H1 (cell line): ENCODE measurements at regions not wholly inside any gene's neighbourhood (a gene's known extent, or its start where the extent isn't known, plus 50 kb on each side); places are given as distances from the start of the nearest gene placed in this dataset.

Experiments used
- CTCF ChIA-PET: fragments of 300-600 bp; sonication (Branson Sonifier 250); formaldehyde crosslinking; loops from one replicate; lab custom pipeline; 2021; ENCODE audit not compliant: partially characterized antibody; lab: Charles Lee
- POLR2A ChIA-PET: fragments of 300-600 bp; sonication (Branson Sonifier 250); formaldehyde crosslinking; loops from one replicate; lab custom pipeline; 2021; ENCODE audit warnings: inconsistent platforms; ENCODE audit not compliant: partially characterized antibody; lab: Charles Lee
- DNase-seq, 2 experiments: peaks; one replicate each; pipeline versions ENCODE4 v3.0.0 to v3.0.0-alpha.2; 2010 to 2022; ENCODE audit warnings: low spot score in 2 of 2, low read depth in 1 of 2, mixed read lengths in 1 of 2
- FAIRE-seq: peaks from 2 replicates; lab custom pipeline; 2011; peaks lifted over from hg19 to GRCh38; lab: Jason Lieb, UNC
- H2AFZ ChIP-seq: 2 replicates; pipeline ENCODE4 v1.8.1; 2012; ENCODE audit warnings: low read length, inconsistent platforms
- H2AK5ac ChIP-seq: 2 replicates; pipeline ENCODE4 v1.6.1; 2013; ENCODE audit warnings: low read depth, low read length
- H2BK120ac ChIP-seq: replicated peaks from 2 replicates; pipeline ENCODE3; 2013; ENCODE audit warnings: low read depth, low read length, inconsistent platforms
- H2BK12ac ChIP-seq: 2 replicates; pipeline ENCODE4 v1.6.1; 2013; ENCODE audit warnings: low read depth, low read length
- H2BK15ac ChIP-seq: 2 replicates; pipeline ENCODE4 v1.6.1; 2013; ENCODE audit warnings: low read length
- H2BK20ac ChIP-seq: 2 replicates; pipeline ENCODE4 v1.6.1; 2013; ENCODE audit warnings: low read length
- H2BK5ac ChIP-seq: 2 replicates; pipeline ENCODE4 v1.6.1; 2013; ENCODE audit warnings: low read depth, low read length
- H3K14ac ChIP-seq: 2 replicates; pipeline ENCODE4 v1.6.1; 2013; ENCODE audit warnings: inconsistent platforms; ENCODE audit not compliant: insufficient read length
- H3K18ac ChIP-seq: 2 replicates; pipeline ENCODE4 v1.6.1; 2013; ENCODE audit warnings: low read length; ENCODE audit errors: extremely low read depth
- H3K23ac ChIP-seq: 2 replicates; pipeline ENCODE4 v1.6.1; 2013; ENCODE audit warnings: inconsistent platforms; ENCODE audit not compliant: insufficient read length
- H3K23me2 ChIP-seq: 2 replicates; pipeline ENCODE4 v1.6.1; 2013; ENCODE audit warnings: low read depth, low read length
- H3K27ac ChIP-seq: 2 replicates; pipeline ENCODE4 v1.6.1; 2011; ENCODE audit warnings: low read depth, low read length, inconsistent platforms
- H3K27me3 ChIP-seq, 4 experiments: replicated peaks in 1 of 4; 1 replicate in 1 of 4; 2 replicates in 3 of 4; pipeline versions ENCODE4 v1.6.1 to v1.8.1; 2011 to 2013; ENCODE audit warnings: low read length in 3 of 4, mild to moderate bottlenecking in 3 of 4, inconsistent platforms in 2 of 4, mixed read lengths in 2 of 4, moderate library complexity in 1 of 4; ENCODE audit not compliant: control insufficient read depth in 3 of 4, insufficient read depth in 3 of 4; ENCODE audit errors: extremely low read depth in 1 of 4
- H3K36me3 ChIP-seq, 4 experiments: 2 replicates each; pipeline versions ENCODE4 v1.6.1 to v1.8.1; 2011 to 2013; ENCODE audit warnings: mild to moderate bottlenecking in 4 of 4, low read length in 3 of 4, moderate library complexity in 2 of 4, control low read depth in 1 of 4, inconsistent platforms in 1 of 4; ENCODE audit not compliant: insufficient read depth in 4 of 4, control insufficient read depth in 2 of 4
- H3K4ac ChIP-seq: replicated peaks from 2 replicates; pipeline ENCODE3; 2013; ENCODE audit warnings: low read length, low read depth, mixed read lengths, inconsistent platforms; ENCODE audit not compliant: insufficient read length
- H3K4me1 ChIP-seq, 4 experiments: replicated peaks in 1 of 4; 1 replicate in 1 of 4; 2 replicates in 3 of 4; pipeline versions ENCODE4 v1.6.1 to v1.8.1; 2011 to 2013; ENCODE audit warnings: low read length in 3 of 4, inconsistent platforms in 2 of 4, mixed read lengths in 1 of 4; ENCODE audit not compliant: insufficient read depth in 4 of 4, control insufficient read depth in 3 of 4
- H3K4me2 ChIP-seq, 2 experiments: 2 replicates each; pipeline versions ENCODE4 v1.6.1 to v1.8.1; 2011 to 2013; ENCODE audit warnings: low read depth in 2 of 2, low read length in 2 of 2, control low read depth in 1 of 2, inconsistent platforms in 1 of 2, mild to moderate bottlenecking in 1 of 2; ENCODE audit not compliant: insufficient read depth in 1 of 2
- H3K4me3 ChIP-seq, 4 experiments: fragments of 200-600, 300-600 bp in 1 of 4; sonication (generic), shearing (Covaris generic), sonication (Bioruptor Twin) in 1 of 4; 2 replicates each; pipeline versions ENCODE4 v1.5.1 to v1.8.1; 2011 to 2016; ENCODE audit warnings: low read length in 4 of 4, low read depth in 3 of 4, control low read depth in 2 of 4, inconsistent platforms in 2 of 4, mild to moderate bottlenecking in 2 of 4, mixed read lengths in 1 of 4, moderate library complexity in 1 of 4; ENCODE audit not compliant: insufficient read depth in 2 of 4; ENCODE audit errors: extremely low read depth in 1 of 4
- H3K56ac ChIP-seq: replicated peaks from 2 replicates; pipeline ENCODE3; 2013; ENCODE audit warnings: low read depth, mild to moderate bottlenecking, mixed read lengths, low read length, inconsistent platforms; ENCODE audit not compliant: insufficient read length
- H3K79me1 ChIP-seq: 2 replicates; pipeline ENCODE4 v1.6.1; 2013; ENCODE audit warnings: low read depth, low read length, control low read depth
- H3K79me2 ChIP-seq, 2 experiments: 2 replicates each; pipeline versions ENCODE4 v1.6.1 to v1.8.1; 2012 to 2013; ENCODE audit warnings: low read length in 2 of 2, mild to moderate bottlenecking in 2 of 2, inconsistent platforms in 1 of 2; ENCODE audit not compliant: insufficient read depth in 2 of 2, control insufficient read depth in 1 of 2
- H3K9ac ChIP-seq, 4 experiments: replicated peaks in 1 of 4; 1 replicate in 1 of 4; 2 replicates in 3 of 4; pipeline versions ENCODE4 v1.6.1 to v1.8.1; 2011 to 2013; ENCODE audit warnings: low read depth in 3 of 4, low read length in 3 of 4, control low read depth in 2 of 4, mild to moderate bottlenecking in 2 of 4, moderate library complexity in 2 of 4, inconsistent platforms in 1 of 4; ENCODE audit errors: extremely low read depth in 1 of 4
- H3K9me3 ChIP-seq, 2 experiments: 2 replicates each; pipeline versions ENCODE4 v1.6.1 to v1.8.1; 2012 to 2013; ENCODE audit warnings: mild to moderate bottlenecking in 2 of 2, moderate library complexity in 2 of 2, control low read depth in 1 of 2, inconsistent platforms in 1 of 2, low read depth in 1 of 2, low read length in 1 of 2, mixed read lengths in 1 of 2; ENCODE audit not compliant: insufficient read depth in 2 of 2
- H4K20me1 ChIP-seq, 2 experiments: replicated peaks in 1 of 2; 2 replicates each; pipeline versions ENCODE3 to v1.8.1; 2011 to 2013; ENCODE audit warnings: inconsistent platforms in 2 of 2, low read length in 2 of 2, mild to moderate bottlenecking in 1 of 2; ENCODE audit not compliant: insufficient read depth in 2 of 2, control insufficient read depth in 1 of 2
- H4K5ac ChIP-seq: 2 replicates; pipeline ENCODE4 v1.6.1; 2013; ENCODE audit warnings: low read length, low read depth, mixed read lengths, inconsistent platforms; ENCODE audit not compliant: insufficient read length
- H4K8ac ChIP-seq: 2 replicates; pipeline ENCODE4 v1.8.0; 2013; ENCODE audit warnings: mild to moderate bottlenecking, moderate library complexity, low read length, inconsistent platforms; ENCODE audit not compliant: insufficient read depth; ENCODE audit errors: extremely low read depth
- H4K91ac ChIP-seq: replicated peaks from 2 replicates; pipeline ENCODE3; 2013; ENCODE audit warnings: low read length, mixed read lengths, inconsistent platforms; ENCODE audit not compliant: insufficient read length
- CREB1 ChIP-seq: IDR thresholded peaks from 2 replicates; pipeline ENCODE4 v1.6.1; 2012; ENCODE audit warnings: inconsistent platforms
- CTBP2 ChIP-seq: IDR thresholded peaks from 2 replicates; pipeline ENCODE4 v1.7.0; 2011; ENCODE audit warnings: borderline replicate concordance, mild to moderate bottlenecking, moderate library complexity, mixed read lengths, low read length; ENCODE audit not compliant: insufficient read depth, insufficient read length
- EP300 ChIP-seq, 2 experiments: IDR thresholded peaks; 1 replicate in 1 of 2; 2 replicates in 1 of 2; pipeline ENCODE4 v1.6.1; 2011 to 2012; ENCODE audit warnings: low read depth in 2 of 2, low read length in 2 of 2, mild to moderate bottlenecking in 2 of 2, borderline replicate concordance in 1 of 2, inconsistent platforms in 1 of 2, moderate library complexity in 1 of 2
- HDAC6 ChIP-seq: IDR thresholded peaks from one replicate; pipeline ENCODE4 v1.7.1; 2012; ENCODE audit warnings: low read depth, mild to moderate bottlenecking, inconsistent platforms, low read length, moderate library complexity
- NRF1 ChIP-seq: IDR thresholded peaks from 2 replicates; pipeline ENCODE4 v1.6.1; 2011; ENCODE audit warnings: mild to moderate bottlenecking, low read depth, low read length, improper control_type of control experiment
- SP4 ChIP-seq: IDR thresholded peaks from 2 replicates; pipeline ENCODE4 v1.6.1; 2012; ENCODE audit warnings: low read length, inconsistent platforms
- SRF ChIP-seq: IDR thresholded peaks from 2 replicates; pipeline ENCODE4 v1.6.1; 2011; ENCODE audit warnings: mild to moderate bottlenecking, low read depth, low read length, moderate library complexity
- TAF7 ChIP-seq: optimal IDR thresholded peaks from 2 replicates; pipeline ENCODE3; 2011; ENCODE audit warnings: low read depth, mild to moderate bottlenecking, inconsistent platforms, low read length, moderate library complexity, borderline replicate concordance
- WGBS, 2 experiments: shearing (Covaris generic) in 1 of 2; methylation state at CpG; one replicate each; pipeline versions ENCODE4 v1.1.6 to v1.1.7; 2013 to 2015; ENCODE audit warnings: low lambda C conversion rate in 2 of 2, mixed read lengths in 2 of 2, inconsistent platforms in 1 of 2, low coverage in 1 of 2, missing lambda C conversion rate in 1 of 2; ENCODE audit not compliant: insufficient replicate concordance in 2 of 2, insufficient coverage in 1 of 2, insufficient read length in 1 of 2; ENCODE audit errors: extremely low coverage in 1 of 2, missing lambda C conversion rate in 1 of 2; 5-methylcytosine and 5-hydroxymethylcytosine counted together
- TF ChIP-seq, protein P1 (sequence below): IDR thresholded peaks from 2 replicates; pipeline ENCODE4 v1.6.1; 2012; ENCODE audit warnings: low read length, inconsistent platforms
- TF ChIP-seq, protein P2 (sequence below): IDR thresholded peaks from 2 replicates; pipeline ENCODE4 v1.6.1; 2012; ENCODE audit warnings: inconsistent platforms

DNA sequence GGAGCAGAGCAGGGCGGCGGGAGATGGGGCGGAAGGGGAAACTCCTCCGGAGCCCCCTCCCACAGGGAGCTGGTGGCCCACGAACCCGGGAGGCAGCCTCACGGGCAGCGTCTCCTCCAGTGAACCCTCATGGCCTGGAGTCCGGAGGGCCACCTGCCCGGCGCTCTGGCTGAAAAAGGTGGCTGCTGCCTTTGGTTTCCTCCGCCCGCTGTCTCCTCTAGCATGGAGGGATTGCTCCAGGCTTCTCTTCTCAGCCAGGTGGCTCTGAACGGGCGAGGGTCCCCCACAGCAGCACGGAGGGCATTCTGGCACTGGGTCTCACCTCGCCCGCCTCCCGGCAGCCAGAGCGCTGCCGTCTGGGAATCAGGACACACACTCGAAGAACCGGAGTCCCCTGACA, 177.3 kb upstream of the PFKP start:
- Histone ChIP-seq H2BK120ac (no peak overlapping the region), H3K23me2 (no peaks in the 10 kb centered on the region), H3K23ac (no peak overlapping the region), H2BK5ac (no peak overlapping the region), H2BK12ac (no peak overlapping the region), H3K18ac (no peak overlapping the region), H2BK20ac (no peak overlapping the region), H3K9ac (no peak overlapping the region), H3K4me3 (no peak overlapping the region), H4K91ac (no peak overlapping the region), H3K79me2 (no peaks in the 10 kb centered on the region), H3K79me1 (no peaks in the 10 kb centered on the region), H3K36me3 (no peaks in the 10 kb centered on the region), H2AK5ac (no peak overlapping the region), H3K14ac (no peak overlapping the region), H3K4me2 (no peak overlapping the region), H3K4me1 (no peaks in the 10 kb centered on the region), H4K5ac (no peak overlapping the region), H3K56ac (no peak overlapping the region), H3K27me3 (no peaks in the 10 kb centered on the region; a peak in 1 of 7 replicates), H3K4ac (no peak overlapping the region), H2BK15ac (no peak overlapping the region), H3K27ac (no peak overlapping the region), H4K8ac (peak overlapping the region; percentile 14; the same call in 1 of the 2 replicates), H4K20me1 (peaks cover 0 to 1% of the 10 kb centered on the region in 2 experiments), H2AFZ (no peak overlapping the region), H3K9me3 (no peaks in the 10 kb centered on the region)
- FAIRE-seq (no peak), DNase-seq (no peak)
- POLR2A ChIA-PET, result no interaction called here
- CTCF ChIA-PET, result interaction anchor here (1.2 kb wide), 1 partner anchor 14 kb away, joined by 3 read pairs; no protein-coding TSS in a partner anchor
- 96% methylated on average over 17 of the region's 23 CpGs; no CpG with 5 or more reads in 1 of the 2 experiments for WGBS, 2 experiments
- no peak for TF ChIP-seq TAF7
- TF ChIP-seq NRF1, result no peak
- no peak for TF ChIP-seq HDAC6
- TF ChIP-seq, protein P1, sequence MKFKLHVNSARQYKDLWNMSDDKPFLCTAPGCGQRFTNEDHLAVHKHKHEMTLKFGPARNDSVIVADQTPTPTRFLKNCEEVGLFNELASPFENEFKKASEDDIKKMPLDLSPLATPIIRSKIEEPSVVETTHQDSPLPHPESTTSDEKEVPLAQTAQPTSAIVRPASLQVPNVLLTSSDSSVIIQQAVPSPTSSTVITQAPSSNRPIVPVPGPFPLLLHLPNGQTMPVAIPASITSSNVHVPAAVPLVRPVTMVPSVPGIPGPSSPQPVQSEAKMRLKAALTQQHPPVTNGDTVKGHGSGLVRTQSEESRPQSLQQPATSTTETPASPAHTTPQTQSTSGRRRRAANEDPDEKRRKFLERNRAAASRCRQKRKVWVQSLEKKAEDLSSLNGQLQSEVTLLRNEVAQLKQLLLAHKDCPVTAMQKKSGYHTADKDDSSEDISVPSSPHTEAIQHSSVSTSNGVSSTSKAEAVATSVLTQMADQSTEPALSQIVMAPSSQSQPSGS, result no peak
- TF ChIP-seq CTBP2, result no peak
- TF ChIP-seq EP300 (IDR thresholded peaks at IDR 0.05; ENCODE audit: borderline replicate concordance in 1 of 2, low read depth in 2 of 2, low read length in 2 of 2), result no peak
- no peak for TF ChIP-seq CREB1
- TF ChIP-seq, protein P2, sequence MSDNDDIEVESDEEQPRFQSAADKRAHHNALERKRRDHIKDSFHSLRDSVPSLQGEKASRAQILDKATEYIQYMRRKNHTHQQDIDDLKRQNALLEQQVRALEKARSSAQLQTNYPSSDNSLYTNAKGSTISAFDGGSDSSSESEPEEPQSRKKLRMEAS, result no peak
- TF ChIP-seq SRF, result no peak
- TF ChIP-seq SP4, result no peak
